ENCODE measurements at regions not wholly inside any gene's neighbourhood (a gene's known extent, or its start where the extent isn't known, plus 50 kb on each side); places are given as distances from the start of the nearest gene placed in this dataset.

- H3K9ac ChIP-seq (ENCODE audit: low read length): no peak overlapping the region
- H3K27ac ChIP-seq (ENCODE audit: low read length): no peak overlapping the region
- no peaks in the 10 kb centered on the region for H3K36me3 ChIP-seq (ENCODE audit: insufficient read depth, low read length)
- no peaks in the 10 kb centered on the region for H4K20me1 ChIP-seq (ENCODE audit: insufficient read depth)
- no peak for TF ChIP-seq EP300 (conservative IDR thresholded peaks at IDR 0.05; ENCODE audit: poor library complexity, severe bottlenecking)
- no peak for TF ChIP-seq TAF1 (IDR thresholded peaks at IDR 0.05; ENCODE audit: low read depth)
- TF ChIP-seq POLR2AphosphoS5 (IDR thresholded peaks at IDR 0.05): no peak
- no peak for TF ChIP-seq CTCF (IDR thresholded peaks at IDR 0.05; ENCODE audit: poor library complexity, severe bottlenecking)
- TF ChIP-seq MXI1 (conservative IDR thresholded peaks at IDR 0.05; ENCODE audit: poor library complexity, severe bottlenecking): no peak
- TF ChIP-seq EZH2 (IDR thresholded peaks at IDR 0.05; ENCODE audit: borderline replicate concordance, insufficient read depth, low read length, poor library complexity, severe bottlenecking): no peak
- no peak for TF ChIP-seq RAD21 (conservative IDR thresholded peaks at IDR 0.05)
- no peak for TF ChIP-seq SMC3 (conservative IDR thresholded peaks at IDR 0.05; ENCODE audit: poor library complexity)
- TF ChIP-seq, protein P1, sequence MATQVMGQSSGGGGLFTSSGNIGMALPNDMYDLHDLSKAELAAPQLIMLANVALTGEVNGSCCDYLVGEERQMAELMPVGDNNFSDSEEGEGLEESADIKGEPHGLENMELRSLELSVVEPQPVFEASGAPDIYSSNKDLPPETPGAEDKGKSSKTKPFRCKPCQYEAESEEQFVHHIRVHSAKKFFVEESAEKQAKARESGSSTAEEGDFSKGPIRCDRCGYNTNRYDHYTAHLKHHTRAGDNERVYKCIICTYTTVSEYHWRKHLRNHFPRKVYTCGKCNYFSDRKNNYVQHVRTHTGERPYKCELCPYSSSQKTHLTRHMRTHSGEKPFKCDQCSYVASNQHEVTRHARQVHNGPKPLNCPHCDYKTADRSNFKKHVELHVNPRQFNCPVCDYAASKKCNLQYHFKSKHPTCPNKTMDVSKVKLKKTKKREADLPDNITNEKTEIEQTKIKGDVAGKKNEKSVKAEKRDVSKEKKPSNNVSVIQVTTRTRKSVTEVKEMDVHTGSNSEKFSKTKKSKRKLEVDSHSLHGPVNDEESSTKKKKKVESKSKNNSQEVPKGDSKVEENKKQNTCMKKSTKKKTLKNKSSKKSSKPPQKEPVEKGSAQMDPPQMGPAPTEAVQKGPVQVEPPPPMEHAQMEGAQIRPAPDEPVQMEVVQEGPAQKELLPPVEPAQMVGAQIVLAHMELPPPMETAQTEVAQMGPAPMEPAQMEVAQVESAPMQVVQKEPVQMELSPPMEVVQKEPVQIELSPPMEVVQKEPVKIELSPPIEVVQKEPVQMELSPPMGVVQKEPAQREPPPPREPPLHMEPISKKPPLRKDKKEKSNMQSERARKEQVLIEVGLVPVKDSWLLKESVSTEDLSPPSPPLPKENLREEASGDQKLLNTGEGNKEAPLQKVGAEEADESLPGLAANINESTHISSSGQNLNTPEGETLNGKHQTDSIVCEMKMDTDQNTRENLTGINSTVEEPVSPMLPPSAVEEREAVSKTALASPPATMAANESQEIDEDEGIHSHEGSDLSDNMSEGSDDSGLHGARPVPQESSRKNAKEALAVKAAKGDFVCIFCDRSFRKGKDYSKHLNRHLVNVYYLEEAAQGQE (IDR thresholded peaks at IDR 0.05; ENCODE audit: borderline replicate concordance): no peak
- H3F3A ChIP-seq (ENCODE audit: insufficient read depth, low read length, poor library complexity, severe bottlenecking): no peaks in the 10 kb centered on the region
- no peaks in the 10 kb centered on the region for H3K9me2 ChIP-seq (ENCODE audit: insufficient read depth, low read length)
- no peak overlapping the region for H3K4me2 ChIP-seq (ENCODE audit: low read length)
- H3K79me2 ChIP-seq (replicated peaks; ENCODE audit: insufficient read depth, low read length): no peaks in the 10 kb centered on the region
- H3K9me3 ChIP-seq (ENCODE audit: low read length): no peaks in the 10 kb centered on the region
- no peak overlapping the region for H3K4me3 ChIP-seq (ENCODE audit: low read length)
- no peak overlapping the region for H2AFZ ChIP-seq (ENCODE audit: low read depth, low read length)
- no peaks in the 10 kb centered on the region for H3K27me3 ChIP-seq (ENCODE audit: insufficient read depth, low read depth, low read length)
Measured at GRCh38 chr15:70327856-70328678, 230.3 kb upstream of the TLE3 start.

DNA sequence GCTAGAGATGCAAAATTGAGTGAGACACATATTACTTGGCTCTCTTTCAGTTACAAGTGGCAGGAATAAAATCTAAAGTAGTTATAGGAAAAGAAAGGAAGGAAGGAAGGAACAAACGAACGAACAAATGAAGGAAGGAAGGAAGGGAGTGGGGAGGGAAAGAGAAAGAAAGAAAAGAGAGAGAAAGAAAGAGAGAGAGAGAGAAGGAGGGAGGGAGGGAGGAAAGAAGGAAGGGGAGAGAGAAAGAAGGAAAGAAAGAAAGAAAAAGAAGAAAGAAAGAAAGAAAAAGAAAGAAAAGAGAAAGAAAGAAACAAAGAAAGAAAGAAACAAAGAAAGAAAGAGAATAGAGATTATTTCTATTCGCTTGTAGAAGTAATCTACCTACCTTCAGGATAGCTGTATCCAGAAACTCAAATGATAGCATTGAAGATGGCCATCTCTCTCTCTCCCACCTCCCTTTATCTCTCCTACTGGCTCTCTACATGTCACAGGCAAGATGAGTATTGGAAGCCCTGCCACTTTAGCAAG is 229.7 kb upstream of the TLE3 start:
- Histone ChIP-seq H3K9ac (ENCODE audit: low read length) (no peak overlapping the region), H3K27ac (ENCODE audit: low read length) (no peak overlapping the region), H3K27me3 (ENCODE audit: insufficient read depth, low read depth, low read length) (no peaks in the 10 kb centered on the region), H2AFZ (ENCODE audit: low read depth, low read length) (no peak overlapping the region), H3K4me2 (ENCODE audit: low read length) (no peak overlapping the region), H3K4me3 (ENCODE audit: low read length) (no peak overlapping the region), H3K79me2 (replicated peaks; ENCODE audit: insufficient read depth, low read length) (no peaks in the 10 kb centered on the region), H4K20me1 (ENCODE audit: insufficient read depth) (no peaks in the 10 kb centered on the region), H3K9me3 (ENCODE audit: low read length) (no peaks in the 10 kb centered on the region), H3K36me3 (ENCODE audit: insufficient read depth, low read length) (no peaks in the 10 kb centered on the region), H3F3A (ENCODE audit: insufficient read depth, low read length, poor library complexity, severe bottlenecking) (no peaks in the 10 kb centered on the region), H3K9me2 (ENCODE audit: insufficient read depth, low read length) (no peaks in the 10 kb centered on the region)
- no peak for TF ChIP-seq SMC3 (conservative IDR thresholded peaks at IDR 0.05; ENCODE audit: poor library complexity)
- no peak for TF ChIP-seq EP300 (conservative IDR thresholded peaks at IDR 0.05; ENCODE audit: poor library complexity, severe bottlenecking)
- no peak for TF ChIP-seq MXI1 (conservative IDR thresholded peaks at IDR 0.05; ENCODE audit: poor library complexity, severe bottlenecking)

All from neural cell (in vitro differentiated cells).